Gastrocnemius medialis (tissue), 4 donors: ENCODE measurements at regions not wholly inside any gene's neighbourhood (a gene's known extent, or its start where the extent isn't known, plus 50 kb on each side); places are given as distances from the start of the nearest gene placed in this dataset.

ENCODE experiments used
- POLR2A ChIP-seq, 2 donors: fragments of 450-650 bp; IDR thresholded peaks; one replicate each; pipeline ENCODE4 v1.6.1; 2017; ENCODE audit warnings: antibody characterized with exemption in 2 of 2, mild to moderate bottlenecking in 2 of 2, moderate library complexity in 2 of 2
- TF ChIP-seq, protein P1 (sequence below), 5 experiments: fragments of 450-650 bp in 3 of 5; fragments of 200-600 bp in 2 of 5; sonication (generic) in 2 of 5; IDR thresholded peaks in 4 of 5; conservative IDR thresholded peaks in 1 of 5; 1 replicate in 4 of 5; 2 replicates in 1 of 5; pipeline ENCODE4 v1.5.1; 2016 to 2019; ENCODE audit warnings: antibody characterized with exemption in 5 of 5, mild to moderate bottlenecking in 3 of 5, moderate library complexity in 3 of 5

DNA sequence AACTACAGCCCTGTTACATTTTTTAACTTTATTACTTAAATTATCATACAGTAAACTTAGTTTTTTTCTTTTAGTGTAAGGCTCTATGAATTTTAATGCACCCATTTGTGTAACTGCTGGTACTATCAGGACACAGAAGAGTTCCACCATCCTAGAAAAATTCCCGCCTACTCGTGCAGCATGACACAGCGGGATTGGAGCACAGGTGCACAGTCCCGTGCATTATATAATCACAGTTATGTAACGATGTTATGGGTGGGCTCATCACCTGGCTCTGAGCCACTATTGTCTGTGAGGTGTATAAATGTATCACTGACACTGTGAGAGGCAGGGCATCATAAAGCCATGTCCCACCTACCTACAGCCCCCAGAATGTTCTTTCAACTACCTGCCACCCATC lies 80.7 kb downstream of the DRD1 start:
- TF ChIP-seq, protein P1, sequence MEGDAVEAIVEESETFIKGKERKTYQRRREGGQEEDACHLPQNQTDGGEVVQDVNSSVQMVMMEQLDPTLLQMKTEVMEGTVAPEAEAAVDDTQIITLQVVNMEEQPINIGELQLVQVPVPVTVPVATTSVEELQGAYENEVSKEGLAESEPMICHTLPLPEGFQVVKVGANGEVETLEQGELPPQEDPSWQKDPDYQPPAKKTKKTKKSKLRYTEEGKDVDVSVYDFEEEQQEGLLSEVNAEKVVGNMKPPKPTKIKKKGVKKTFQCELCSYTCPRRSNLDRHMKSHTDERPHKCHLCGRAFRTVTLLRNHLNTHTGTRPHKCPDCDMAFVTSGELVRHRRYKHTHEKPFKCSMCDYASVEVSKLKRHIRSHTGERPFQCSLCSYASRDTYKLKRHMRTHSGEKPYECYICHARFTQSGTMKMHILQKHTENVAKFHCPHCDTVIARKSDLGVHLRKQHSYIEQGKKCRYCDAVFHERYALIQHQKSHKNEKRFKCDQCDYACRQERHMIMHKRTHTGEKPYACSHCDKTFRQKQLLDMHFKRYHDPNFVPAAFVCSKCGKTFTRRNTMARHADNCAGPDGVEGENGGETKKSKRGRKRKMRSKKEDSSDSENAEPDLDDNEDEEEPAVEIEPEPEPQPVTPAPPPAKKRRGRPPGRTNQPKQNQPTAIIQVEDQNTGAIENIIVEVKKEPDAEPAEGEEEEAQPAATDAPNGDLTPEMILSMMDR (IDR thresholded peaks at IDR 0.05 in 4 of 5, conservative IDR thresholded peaks at IDR 0.05 in 1 of 5), result no peak
- no peak for TF ChIP-seq POLR2A (IDR thresholded peaks at IDR 0.05)
